B cell (primary cell): ENCODE measurements at regions not wholly inside any gene's neighbourhood (a gene's known extent, or its start where the extent isn't known, plus 50 kb on each side); places are given as distances from the start of the nearest gene placed in this dataset.

Experiments
- ATAC-seq: fragments of 200-7000 bp; cut with Tn5 transposase; one replicate; pipeline ENCODE4 v1.10.0; 2021; ENCODE audit warnings: low read depth, mild to moderate bottlenecking, moderate number of reproducible peaks, moderate library complexity
- CTCF ChIA-PET: fragments of 350-600 bp; sonication (Branson Sonifier 250); formaldehyde crosslinking; loops from one replicate; lab custom pipeline; 2021; ENCODE audit warnings: antibody characterized with exemption, inconsistent platforms; lab: Charles Lee
- POLR2A ChIA-PET: fragments of 350-600 bp; sonication (Branson Sonifier 250); formaldehyde crosslinking; loops from one replicate; lab custom pipeline; 2021; ENCODE audit warnings: antibody characterized with exemption; lab: Charles Lee
- DNase-seq: peaks from one replicate; pipeline ENCODE4 v3.0.0; 2013
- H2AFZ ChIP-seq: 2 replicates; pipeline ENCODE4 v1.6.1; 2012; ENCODE audit warnings: mild to moderate bottlenecking, low read depth, low read length; ENCODE audit not compliant: insufficient read depth, poor library complexity, severe bottlenecking
- H3K27ac ChIP-seq, 2 donors: 1 replicate in 1 of 2; 2 replicates in 1 of 2; pipeline ENCODE4 v1.5.1; 2012 to 2013; ENCODE audit warnings: low read length in 2 of 2, mild to moderate bottlenecking in 2 of 2, moderate library complexity in 1 of 2
- H3K27me3 ChIP-seq, 4 experiments: fragments of 200-600 bp in 1 of 4; sonication (generic) in 1 of 4; replicated peaks in 1 of 4; 1 replicate in 2 of 4; 2 replicates in 2 of 4; pipeline versions ENCODE4 v1.6.1 to v1.7.0; 2013 to 2016; ENCODE audit warnings: low read length in 3 of 4, mild to moderate bottlenecking in 2 of 4, mixed read lengths in 1 of 4, moderate library complexity in 1 of 4; ENCODE audit not compliant: insufficient read depth in 4 of 4, control insufficient read depth in 3 of 4; ENCODE audit errors: control extremely low read depth in 1 of 4
- H3K36me3 ChIP-seq, 2 experiments: replicated peaks in 1 of 2; 1 replicate in 1 of 2; 2 replicates in 1 of 2; pipeline versions ENCODE4 v1.6.1 to v1.7.1; 2013; ENCODE audit warnings: low read length in 1 of 2; ENCODE audit not compliant: insufficient read depth in 2 of 2, control insufficient read depth in 1 of 2; ENCODE audit errors: control extremely low read depth in 1 of 2, extremely low read depth in 1 of 2
- H3K4me1 ChIP-seq, 2 donors: fragments of 200-600 bp in 1 of 2; sonication (generic) in 1 of 2; 1 replicate in 1 of 2; 2 replicates in 1 of 2; pipeline versions ENCODE4 v1.5.1 to v1.6.1; 2013 to 2017; ENCODE audit warnings: low read length in 2 of 2; ENCODE audit not compliant: control insufficient read depth in 2 of 2, insufficient read depth in 2 of 2
- H3K4me2 ChIP-seq: replicated peaks from 2 replicates; pipeline ENCODE3; 2012; ENCODE audit warnings: mild to moderate bottlenecking, low read depth, low read length; ENCODE audit not compliant: poor library complexity, severe bottlenecking
- H3K4me3 ChIP-seq, 5 experiments: fragments of 200-600 bp in 1 of 5; sonication (generic) in 1 of 5; 1 replicate in 3 of 5; 2 replicates in 2 of 5; pipeline versions ENCODE4 v1.5.1 to v1.7.0; 2011 to 2016; ENCODE audit warnings: low read length in 4 of 5, mild to moderate bottlenecking in 4 of 5, low read depth in 2 of 5, control low read depth in 1 of 5, moderate library complexity in 1 of 5; ENCODE audit not compliant: insufficient read depth in 1 of 5; ENCODE audit errors: control extremely low read depth in 1 of 5, extremely low read depth in 1 of 5
- H3K79me2 ChIP-seq: fragments of 200-600 bp; sonication (generic); one replicate; pipeline ENCODE4 v1.6.0; 2016; ENCODE audit warnings: low read length; ENCODE audit not compliant: control insufficient read depth, insufficient read depth
- H3K9ac ChIP-seq: fragments of 200-600 bp; sonication (generic); 2 replicates; pipeline ENCODE4 v1.6.1; 2017; ENCODE audit warnings: mild to moderate bottlenecking, low read length, moderate library complexity
- H3K9me3 ChIP-seq, 3 donors: one replicate each; pipeline versions ENCODE4 v1.6.1 to v1.7.1; 2013; ENCODE audit warnings: low read length in 2 of 3; ENCODE audit not compliant: control insufficient read depth in 2 of 3, insufficient read depth in 1 of 3; ENCODE audit errors: control extremely low read depth in 1 of 3
- H4K20me1 ChIP-seq: 2 replicates; pipeline ENCODE4 v1.6.0; 2012; ENCODE audit warnings: mild to moderate bottlenecking, low read length; ENCODE audit not compliant: insufficient read depth, control insufficient read depth, poor library complexity, severe bottlenecking
- H3K27ac Mint-ChIP-seq: one replicate; pipeline ENCODE4 v1.8.0; 2021; ENCODE audit warnings: mixed read lengths
- H3K27me3 Mint-ChIP-seq: one replicate; pipeline ENCODE4 v1.8.0; 2021; ENCODE audit warnings: mixed read lengths
- H3K4me1 Mint-ChIP-seq: one replicate; pipeline ENCODE4 v1.8.0; 2021; ENCODE audit warnings: mixed read lengths
- H3K4me3 Mint-ChIP-seq: one replicate; pipeline ENCODE4 v1.8.0; 2021; ENCODE audit warnings: mixed read lengths
- H3K9me3 Mint-ChIP-seq: one replicate; pipeline ENCODE4 v1.8.0; 2022; ENCODE audit warnings: mixed read lengths; ENCODE audit not compliant: insufficient read depth
- EZH2 ChIP-seq: IDR thresholded peaks from 2 replicates; pipeline ENCODE4 v1.6.1; 2012; ENCODE audit warnings: borderline replicate concordance, low read depth, mild to moderate bottlenecking, moderate library complexity, low read length; ENCODE audit not compliant: insufficient read depth, poor library complexity, severe bottlenecking
- whole genome bisulfite sequencing: methylation state at CpG from one replicate; pipeline ENCODE4 v1.1.5; 2013; ENCODE audit warnings: missing lambda C conversion rate; ENCODE audit not compliant: insufficient coverage; 5-methylcytosine and 5-hydroxymethylcytosine counted together
- intact Hi-C: fragments of 100-400 bp; cut with micrococcal nuclease; formaldehyde crosslinking; loops from one replicate; pipeline ENCODE4 v1.10.0; 2022
- TF ChIP-seq, protein P1 (sequence below): fragments of 200-600 bp; IDR thresholded peaks from one replicate; pipeline ENCODE4 v1.8.0; 2022; ENCODE audit warnings: antibody characterized with exemption, mild to moderate bottlenecking

DNA sequence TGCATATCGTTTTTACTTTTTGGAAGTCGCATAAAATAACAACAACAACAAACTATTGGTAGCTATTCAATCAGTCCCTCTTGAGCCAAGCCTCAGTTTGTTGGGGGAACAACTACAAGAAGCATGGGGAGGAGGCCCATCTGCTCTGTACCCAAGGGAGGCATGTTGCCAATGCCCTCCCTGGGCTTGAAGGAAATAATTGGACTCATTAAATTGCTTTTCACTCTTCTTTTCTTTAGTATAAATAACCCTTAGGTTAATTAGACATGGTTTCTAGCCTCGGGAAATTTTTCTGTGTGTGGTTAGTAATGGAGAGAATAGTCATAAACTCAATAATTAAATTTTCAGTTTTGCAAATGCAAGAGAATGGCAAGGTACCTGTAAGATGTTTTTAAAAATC lies 500.7 kb downstream of the TLE4 start:
- DNase-seq (no peak), ATAC-seq (no peak)
- Histone ChIP-seq H3K79me2 (no peaks in the 10 kb centered on the region), H3K27ac (no peak overlapping the region), H3K4me2 (no peak overlapping the region), H4K20me1 (no peaks in the 10 kb centered on the region), H3K36me3 (no peaks in the 10 kb centered on the region), H3K9ac (no peak overlapping the region), H2AFZ (no peak overlapping the region), H3K9me3 (no peaks in the 10 kb centered on the region), H3K4me1 (peaks cover 24 to 26% of the 10 kb centered on the region in 2 donors), H3K4me3 (no peak overlapping the region), H3K27me3 (no peaks in the 10 kb centered on the region)
- Mint-ChIP-seq H3K27me3 (no peaks in the 10 kb centered on the region), H3K9me3 (no peaks in the 10 kb centered on the region), H3K27ac (no peak overlapping the region), H3K4me3 (no peak overlapping the region), H3K4me1 (peaks cover 33% of the 10 kb centered on the region)
- intact Hi-C loops, result no loop called here
- no CpG with 5 or more reads among the region's 3 CpGs for WGBS
- CTCF ChIA-PET, result no interaction called here
- TF ChIP-seq EZH2, result no peak
- TF ChIP-seq, protein P1, sequence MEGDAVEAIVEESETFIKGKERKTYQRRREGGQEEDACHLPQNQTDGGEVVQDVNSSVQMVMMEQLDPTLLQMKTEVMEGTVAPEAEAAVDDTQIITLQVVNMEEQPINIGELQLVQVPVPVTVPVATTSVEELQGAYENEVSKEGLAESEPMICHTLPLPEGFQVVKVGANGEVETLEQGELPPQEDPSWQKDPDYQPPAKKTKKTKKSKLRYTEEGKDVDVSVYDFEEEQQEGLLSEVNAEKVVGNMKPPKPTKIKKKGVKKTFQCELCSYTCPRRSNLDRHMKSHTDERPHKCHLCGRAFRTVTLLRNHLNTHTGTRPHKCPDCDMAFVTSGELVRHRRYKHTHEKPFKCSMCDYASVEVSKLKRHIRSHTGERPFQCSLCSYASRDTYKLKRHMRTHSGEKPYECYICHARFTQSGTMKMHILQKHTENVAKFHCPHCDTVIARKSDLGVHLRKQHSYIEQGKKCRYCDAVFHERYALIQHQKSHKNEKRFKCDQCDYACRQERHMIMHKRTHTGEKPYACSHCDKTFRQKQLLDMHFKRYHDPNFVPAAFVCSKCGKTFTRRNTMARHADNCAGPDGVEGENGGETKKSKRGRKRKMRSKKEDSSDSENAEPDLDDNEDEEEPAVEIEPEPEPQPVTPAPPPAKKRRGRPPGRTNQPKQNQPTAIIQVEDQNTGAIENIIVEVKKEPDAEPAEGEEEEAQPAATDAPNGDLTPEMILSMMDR, result no peak
- POLR2A ChIA-PET, result no interaction called here

DNA sequence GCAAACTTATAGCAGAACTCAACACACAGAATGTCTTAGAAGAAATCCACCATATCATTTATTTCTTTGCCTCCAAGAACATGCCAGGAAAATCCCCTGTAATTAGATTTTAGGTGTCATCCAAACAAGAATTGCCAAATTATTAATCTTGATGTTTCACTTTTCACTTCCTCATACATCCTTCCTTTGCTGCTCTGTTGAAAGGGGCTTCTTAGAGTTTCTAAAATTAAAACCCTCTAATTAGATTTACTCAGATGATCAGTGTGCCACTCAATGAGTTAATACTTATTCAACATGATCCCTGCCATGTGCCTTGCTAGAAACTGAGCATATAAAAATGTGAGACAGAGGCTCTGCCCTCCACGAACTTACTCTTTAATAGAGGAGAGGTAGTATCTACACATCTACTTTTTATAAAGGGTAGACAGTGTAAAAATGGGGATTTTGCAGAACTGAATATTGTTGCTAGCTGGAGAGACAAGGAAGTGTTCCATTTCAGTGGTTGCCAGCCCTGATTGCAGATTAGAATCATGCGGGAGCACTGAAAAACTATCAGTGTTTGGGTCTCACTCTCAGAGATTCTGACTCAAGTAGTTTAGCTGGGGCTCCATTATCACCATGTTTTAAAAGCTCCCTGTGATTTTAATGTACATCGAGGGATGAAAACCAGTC lies 498.4 kb downstream of the TLE4 start:
- H3K4me1 Mint-ChIP-seq, result peaks cover 19% of the 10 kb centered on the region
- intact Hi-C loops, result no loop called here

More for the DNA sequence above, 498.4 kb downstream of the TLE4 start:
- no peaks in the 10 kb centered on the region for H4K20me1 ChIP-seq
- POLR2A ChIA-PET, result no interaction called here
- no peaks in the 10 kb centered on the region for H3K9me3 ChIP-seq
- peaks cover 11 to 14% of the 10 kb centered on the region in 2 donors for H3K4me1 ChIP-seq
- peak overlapping the region; percentile 16 for H2AFZ ChIP-seq
- TF ChIP-seq, protein P1, result no peak
- no peak for TF ChIP-seq EZH2
- 0% methylated on average over 1 of the region's 3 CpGs for WGBS
- Mint-ChIP-seq H3K27me3 (no peaks in the 10 kb centered on the region), H3K27ac (peak overlapping the region; percentile 54), H3K9me3 (no peaks in the 10 kb centered on the region), H3K4me3 (peak overlapping the region; percentile 52)
- peak overlapping the region in 1 of 5 experiments; percentile 5 for H3K4me3 ChIP-seq
- H3K36me3 ChIP-seq, result no peaks in the 10 kb centered on the region
- no peaks in the 10 kb centered on the region for H3K27me3 ChIP-seq
- CTCF ChIA-PET, result no interaction called here
- no peaks in the 10 kb centered on the region for H3K79me2 ChIP-seq
- peak; percentile 36 for ATAC-seq
- H3K9ac ChIP-seq, result peak overlapping the region; percentile 9
- peak overlapping the region; percentile 55 for H3K4me2 ChIP-seq
- H3K27ac ChIP-seq, result peak overlapping the region; percentile 39 to 67
- DNase-seq, result peak; percentile 56
